Caki2 (cell line): ENCODE measurements at regions not wholly inside any gene's neighbourhood (a gene's known extent, or its start where the extent isn't known, plus 50 kb on each side); places are given as distances from the start of the nearest gene placed in this dataset.

Experiments
- DNase-seq: peaks from one replicate; pipeline ENCODE4 v3.0.0-alpha.2; 2015; ENCODE audit warnings: low read depth
- in situ Hi-C: cut with HindIII; loops from 2 replicates; pipeline ENCODE4 v1.10.0; 2016; ENCODE audit warnings: low sequenced_read_pairs, low pct_unique_long_range_greater_than_20kb, mixed read lengths

GRCh38 chr2:43035922-43036321 lies 190.5 kb downstream of the ZFP36L2 start:
- in situ Hi-C loops, result no loop called here
- DNase-seq, result no peak

- DNase-seq, result no peak
- in situ Hi-C loops, result no loop called here
These were observed 191.5 kb downstream of the ZFP36L2 start for GRCh38 chr2:43034921-43035320.

- in situ Hi-C loops, result no loop called here
- DNase-seq, result no peak
These were observed 192.2 kb downstream of the ZFP36L2 start for GRCh38 chr2:43034242-43034619.

- in situ Hi-C loops, result no loop called here
- no peak for DNase-seq
These were observed 192.8 kb downstream of the ZFP36L2 start for GRCh38 chr2:43033466-43034241.

- no peak for DNase-seq
- in situ Hi-C loops, result no loop called here
These were observed 193.5 kb downstream of the ZFP36L2 start for GRCh38 chr2:43033016-43033270.

- no peak for DNase-seq
- in situ Hi-C loops, result no loop called here
These were observed 194.0 kb downstream of the ZFP36L2 start for GRCh38 chr2:43032213-43033015.

GRCh38 chr2:43031471-43032212 lies 194.8 kb downstream of the ZFP36L2 start:
- in situ Hi-C loops, result no loop called here
- no peak for DNase-seq

GRCh38 chr2:43030551-43031307 lies 195.7 kb downstream of the ZFP36L2 start:
- no peak for DNase-seq
- in situ Hi-C loops, result no loop called here

GRCh38 chr2:43029186-43029585 lies 197.2 kb downstream of the ZFP36L2 start:
- no peak for DNase-seq
- in situ Hi-C loops, result no loop called here

- in situ Hi-C loops, result no loop called here
These were observed 198.2 kb downstream of the ZFP36L2 start for GRCh38 chr2:43028188-43028587.

GRCh38 chr2:43027097-43027873 lies 199.1 kb downstream of the ZFP36L2 start:
- no peak for DNase-seq
- in situ Hi-C loops, result no loop called here

More at GRCh38 chr2:43028188-43028587, 198.2 kb downstream of the ZFP36L2 start:
- no peak for DNase-seq

GRCh38 chr2:43026426-43027096 lies 199.8 kb downstream of the ZFP36L2 start:
- in situ Hi-C loops, result no loop called here

GRCh38 chr2:43025709-43026295 lies 200.6 kb downstream of the ZFP36L2 start:
- in situ Hi-C loops, result no loop called here
- no peak for DNase-seq

More at GRCh38 chr2:43026426-43027096, 199.8 kb downstream of the ZFP36L2 start:
- no peak for DNase-seq

- DNase-seq, result peak; percentile 35
- in situ Hi-C loops, result no loop called here
These were observed 201.8 kb downstream of the ZFP36L2 start for GRCh38 chr2:43024515-43025011.

- no peak for DNase-seq
- in situ Hi-C loops, result no loop called here
These were observed 202.5 kb downstream of the ZFP36L2 start for GRCh38 chr2:43023791-43024514.

GRCh38 chr2:43022896-43023295 lies 203.5 kb downstream of the ZFP36L2 start:
- in situ Hi-C loops, result no loop called here

More at GRCh38 chr2:43022896-43023295, 203.5 kb downstream of the ZFP36L2 start:
- DNase-seq, result no peak
